HEK293 (cell line): ENCODE measurements at regions not wholly inside any gene's neighbourhood (a gene's known extent, or its start where the extent isn't known, plus 50 kb on each side); places are given as distances from the start of the nearest gene placed in this dataset.

Experiments used
- CTCF ChIA-PET: fragments of 350-600 bp; formaldehyde crosslinking; extraction: SDS; loops from one replicate; lab custom pipeline; 2021; ENCODE audit warnings: antibody characterized with exemption; lab: Yijun Ruan, JAX
- POLR2A ChIA-PET: fragments of 300-600 bp; formaldehyde crosslinking; extraction: SDS; loops from one replicate; lab custom pipeline; 2020; ENCODE audit warnings: antibody characterized with exemption, inconsistent platforms; lab: Yijun Ruan, JAX
- H3K27ac ChIP-seq: fragments of 200-500 bp; sonication (Bioruptor generic); 2 replicates; pipeline ENCODE4 v1.5.1; 2014; ENCODE audit warnings: low read depth, low read length, control low read depth, inconsistent platforms; ENCODE audit errors: extremely low read depth
- H3K36me3 ChIP-seq, 2 experiments: fragments of 200-500 bp in 1 of 2; sonication (Bioruptor generic) in 1 of 2; 1 replicate in 1 of 2; 2 replicates in 1 of 2; pipeline ENCODE4 v1.5.1; 2014 to 2017; ENCODE audit warnings: inconsistent platforms in 2 of 2, low read length in 2 of 2; ENCODE audit not compliant: control insufficient read depth in 2 of 2, insufficient read depth in 1 of 2
- H3K4me1 ChIP-seq: fragments of 200-500 bp; sonication (Bioruptor generic); 2 replicates; pipeline ENCODE4 v1.5.1; 2014; ENCODE audit warnings: mild to moderate bottlenecking, low read length, inconsistent platforms; ENCODE audit not compliant: control insufficient read depth, insufficient read depth
- H3K4me3 ChIP-seq: 2 replicates; pipeline ENCODE4 v1.5.1; 2011; ENCODE audit warnings: low read depth, mild to moderate bottlenecking, control low read depth, low read length, moderate library complexity
- H3K9me3 ChIP-seq: fragments of 200-500 bp; sonication (Bioruptor generic); 2 replicates; pipeline ENCODE4 v1.5.1; 2014; ENCODE audit warnings: low read depth, low read length, inconsistent platforms; ENCODE audit not compliant: control insufficient read depth, insufficient read depth
- GLI2 ChIP-seq: fragments of 450-650 bp; formaldehyde crosslinking; IDR thresholded peaks from 2 replicates; pipeline ENCODE4; 2017; ENCODE audit warnings: missing biosample characterization, missing genetic modification characterization, low read depth, borderline replicate concordance
- KLF1 ChIP-seq: fragments of 450-650 bp; formaldehyde crosslinking; IDR thresholded peaks from 2 replicates; pipeline ENCODE4 v1.5.1; 2016; ENCODE audit warnings: missing biosample characterization, missing genetic modification characterization
- MYNN ChIP-seq: fragments of 450-650 bp; formaldehyde crosslinking; IDR thresholded peaks from 2 replicates; pipeline ENCODE4 v1.5.1; 2016; ENCODE audit warnings: missing biosample characterization, missing genetic modification characterization, borderline replicate concordance
- ZNF133 ChIP-seq: fragments of 450-650 bp; formaldehyde crosslinking; IDR thresholded peaks from 2 replicates; pipeline ENCODE4 v1.5.1; 2016; ENCODE audit warnings: missing biosample characterization, missing genetic modification characterization
- ZNF146 ChIP-seq: fragments of 450-650 bp; formaldehyde crosslinking; IDR thresholded peaks from 2 replicates; pipeline ENCODE4 v1.5.1; 2016; ENCODE audit warnings: missing biosample characterization, missing genetic modification characterization
- ZNF2 ChIP-seq: fragments of 450-650 bp; formaldehyde crosslinking; IDR thresholded peaks from 2 replicates; pipeline ENCODE4 v1.5.1; 2016; ENCODE audit warnings: missing biosample characterization, missing genetic modification characterization
- ZNF202 ChIP-seq: fragments of 450-650 bp; formaldehyde crosslinking; IDR thresholded peaks from 2 replicates; pipeline ENCODE4 v1.5.1; 2016; ENCODE audit warnings: missing biosample characterization, missing genetic modification characterization, borderline replicate concordance
- ZNF214 ChIP-seq: fragments of 450-650 bp; formaldehyde crosslinking; IDR thresholded peaks from 2 replicates; pipeline ENCODE4 v1.5.1; 2017; ENCODE audit warnings: missing biosample characterization, mild to moderate bottlenecking, missing genetic modification characterization, borderline replicate concordance
- ZNF223 ChIP-seq: fragments of 450-650 bp; formaldehyde crosslinking; IDR thresholded peaks from 2 replicates; pipeline ENCODE4 v1.5.1; 2016; ENCODE audit warnings: missing biosample characterization, missing genetic modification characterization
- ZNF416 ChIP-seq: fragments of 450-650 bp; formaldehyde crosslinking; IDR thresholded peaks from 2 replicates; pipeline ENCODE4 v1.5.1; 2016; ENCODE audit warnings: missing biosample characterization, missing genetic modification characterization
- ZNF426 ChIP-seq: fragments of 450-650 bp; formaldehyde crosslinking; IDR thresholded peaks from 2 replicates; pipeline ENCODE4 v1.5.1; 2017; ENCODE audit warnings: missing biosample characterization, missing genetic modification characterization, mild to moderate bottlenecking, inconsistent platforms, moderate library complexity
- ZNF558 ChIP-seq: fragments of 450-650 bp; formaldehyde crosslinking; IDR thresholded peaks from 2 replicates; pipeline ENCODE4 v1.5.1; 2016; ENCODE audit warnings: missing biosample characterization, missing genetic modification characterization
- ZNF571 ChIP-seq: fragments of 450-650 bp; formaldehyde crosslinking; IDR thresholded peaks from 2 replicates; pipeline ENCODE4 v1.5.0; 2017; ENCODE audit warnings: missing biosample characterization, missing genetic modification characterization
- ZNF623 ChIP-seq: fragments of 450-650 bp; formaldehyde crosslinking; IDR thresholded peaks from 2 replicates; pipeline ENCODE4 v1.5.1; 2016; ENCODE audit warnings: missing biosample characterization, missing genetic modification characterization
- ZNF768 ChIP-seq: fragments of 450-650 bp; formaldehyde crosslinking; IDR thresholded peaks from 2 replicates; pipeline ENCODE4 v1.5.1; 2018; ENCODE audit warnings: missing biosample characterization, mild to moderate bottlenecking, missing genetic modification characterization
- ZNF837 ChIP-seq: fragments of 450-650 bp; formaldehyde crosslinking; IDR thresholded peaks from 2 replicates; pipeline ENCODE4 v1.5.1; 2016; ENCODE audit warnings: missing biosample characterization, missing genetic modification characterization
- ZNF843 ChIP-seq: fragments of 450-650 bp; formaldehyde crosslinking; IDR thresholded peaks from 2 replicates; pipeline ENCODE4 v1.5.1; 2016; ENCODE audit warnings: missing biosample characterization, missing genetic modification characterization
- TF ChIP-seq, protein P1 (sequence below): fragments of 450-650 bp; formaldehyde crosslinking; IDR thresholded peaks from 2 replicates; pipeline ENCODE4 v1.5.1; 2017; ENCODE audit warnings: missing biosample characterization, missing genetic modification characterization
- TF ChIP-seq, protein P2 (sequence below): fragments of 450-650 bp; formaldehyde crosslinking; IDR thresholded peaks from 2 replicates; pipeline ENCODE4 v1.5.0; 2017; ENCODE audit warnings: missing biosample characterization, missing genetic modification characterization, borderline replicate concordance
- TF ChIP-seq, protein P3 (sequence below): fragments of 450-650 bp; formaldehyde crosslinking; IDR thresholded peaks from 2 replicates; pipeline ENCODE4 v1.5.1; 2016; ENCODE audit warnings: missing biosample characterization, missing genetic modification characterization
- TF ChIP-seq, protein P4 (sequence below): fragments of 450-650 bp; formaldehyde crosslinking; IDR thresholded peaks from 2 replicates; pipeline ENCODE4 v1.5.1; 2016; ENCODE audit warnings: missing biosample characterization, missing genetic modification characterization, borderline replicate concordance
- TF ChIP-seq, protein P5 (sequence below): fragments of 450-650 bp; formaldehyde crosslinking; IDR thresholded peaks from 2 replicates; pipeline ENCODE4 v1.5.1; 2017; ENCODE audit warnings: missing biosample characterization, missing genetic modification characterization

DNA sequence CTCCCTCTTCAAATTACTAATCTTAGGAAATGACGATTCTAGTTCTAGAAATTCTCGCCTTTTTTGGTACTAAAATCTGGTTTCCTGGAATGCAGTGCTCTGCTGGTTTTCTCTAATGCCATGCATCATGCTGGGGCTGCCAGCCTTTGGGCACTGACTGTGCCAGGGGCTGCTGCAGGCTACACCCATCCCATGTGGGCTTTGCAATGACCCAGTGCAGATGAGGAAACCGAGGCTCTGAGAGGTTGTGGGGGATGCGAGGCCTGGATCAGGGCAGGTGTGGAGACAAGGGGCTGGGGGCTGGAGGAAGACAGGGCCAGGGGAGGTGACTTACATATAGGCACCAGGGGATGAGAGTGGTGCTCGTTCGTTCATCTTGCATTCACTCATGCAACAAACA lies 95.3 kb downstream of the HMX1 start:
- CTCF ChIA-PET: no interaction called here
- POLR2A ChIA-PET: no interaction called here
- Histone ChIP-seq H3K36me3 (no peaks in the 10 kb centered on the region), H3K4me1 (no peaks in the 10 kb centered on the region; the same call in 1 of the 2 replicates), H3K27ac (no peak overlapping the region), H3K4me3 (no peak overlapping the region), H3K9me3 (no peaks in the 10 kb centered on the region)
- no peak for TF ChIP-seq ZNF133 (tag by site-specific recombination)
- TF ChIP-seq ZNF202 (tag by site-specific recombination): no peak
- TF ChIP-seq, protein P1, sequence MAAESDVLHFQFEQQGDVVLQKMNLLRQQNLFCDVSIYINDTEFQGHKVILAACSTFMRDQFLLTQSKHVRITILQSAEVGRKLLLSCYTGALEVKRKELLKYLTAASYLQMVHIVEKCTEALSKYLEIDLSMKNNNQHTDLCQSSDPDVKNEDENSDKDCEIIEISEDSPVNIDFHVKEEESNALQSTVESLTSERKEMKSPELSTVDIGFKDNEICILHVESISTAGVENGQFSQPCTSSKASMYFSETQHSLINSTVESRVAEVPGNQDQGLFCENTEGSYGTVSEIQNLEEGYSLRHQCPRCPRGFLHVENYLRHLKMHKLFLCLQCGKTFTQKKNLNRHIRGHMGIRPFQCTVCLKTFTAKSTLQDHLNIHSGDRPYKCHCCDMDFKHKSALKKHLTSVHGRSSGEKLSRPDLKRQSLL (tag by site-specific recombination): no peak
- no peak for TF ChIP-seq KLF1 (tag by site-specific recombination)
- TF ChIP-seq MYNN: no peak
- TF ChIP-seq ZNF223 (tag by site-specific recombination): no peak
- TF ChIP-seq, protein P2, sequence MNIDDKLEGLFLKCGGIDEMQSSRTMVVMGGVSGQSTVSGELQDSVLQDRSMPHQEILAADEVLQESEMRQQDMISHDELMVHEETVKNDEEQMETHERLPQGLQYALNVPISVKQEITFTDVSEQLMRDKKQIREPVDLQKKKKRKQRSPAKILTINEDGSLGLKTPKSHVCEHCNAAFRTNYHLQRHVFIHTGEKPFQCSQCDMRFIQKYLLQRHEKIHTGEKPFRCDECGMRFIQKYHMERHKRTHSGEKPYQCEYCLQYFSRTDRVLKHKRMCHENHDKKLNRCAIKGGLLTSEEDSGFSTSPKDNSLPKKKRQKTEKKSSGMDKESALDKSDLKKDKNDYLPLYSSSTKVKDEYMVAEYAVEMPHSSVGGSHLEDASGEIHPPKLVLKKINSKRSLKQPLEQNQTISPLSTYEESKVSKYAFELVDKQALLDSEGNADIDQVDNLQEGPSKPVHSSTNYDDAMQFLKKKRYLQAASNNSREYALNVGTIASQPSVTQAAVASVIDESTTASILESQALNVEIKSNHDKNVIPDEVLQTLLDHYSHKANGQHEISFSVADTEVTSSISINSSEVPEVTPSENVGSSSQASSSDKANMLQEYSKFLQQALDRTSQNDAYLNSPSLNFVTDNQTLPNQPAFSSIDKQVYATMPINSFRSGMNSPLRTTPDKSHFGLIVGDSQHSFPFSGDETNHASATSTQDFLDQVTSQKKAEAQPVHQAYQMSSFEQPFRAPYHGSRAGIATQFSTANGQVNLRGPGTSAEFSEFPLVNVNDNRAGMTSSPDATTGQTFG (tag by site-specific recombination): no peak
- TF ChIP-seq, protein P3, sequence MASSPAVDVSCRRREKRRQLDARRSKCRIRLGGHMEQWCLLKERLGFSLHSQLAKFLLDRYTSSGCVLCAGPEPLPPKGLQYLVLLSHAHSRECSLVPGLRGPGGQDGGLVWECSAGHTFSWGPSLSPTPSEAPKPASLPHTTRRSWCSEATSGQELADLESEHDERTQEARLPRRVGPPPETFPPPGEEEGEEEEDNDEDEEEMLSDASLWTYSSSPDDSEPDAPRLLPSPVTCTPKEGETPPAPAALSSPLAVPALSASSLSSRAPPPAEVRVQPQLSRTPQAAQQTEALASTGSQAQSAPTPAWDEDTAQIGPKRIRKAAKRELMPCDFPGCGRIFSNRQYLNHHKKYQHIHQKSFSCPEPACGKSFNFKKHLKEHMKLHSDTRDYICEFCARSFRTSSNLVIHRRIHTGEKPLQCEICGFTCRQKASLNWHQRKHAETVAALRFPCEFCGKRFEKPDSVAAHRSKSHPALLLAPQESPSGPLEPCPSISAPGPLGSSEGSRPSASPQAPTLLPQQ (tag by site-specific recombination): no peak

DNA sequence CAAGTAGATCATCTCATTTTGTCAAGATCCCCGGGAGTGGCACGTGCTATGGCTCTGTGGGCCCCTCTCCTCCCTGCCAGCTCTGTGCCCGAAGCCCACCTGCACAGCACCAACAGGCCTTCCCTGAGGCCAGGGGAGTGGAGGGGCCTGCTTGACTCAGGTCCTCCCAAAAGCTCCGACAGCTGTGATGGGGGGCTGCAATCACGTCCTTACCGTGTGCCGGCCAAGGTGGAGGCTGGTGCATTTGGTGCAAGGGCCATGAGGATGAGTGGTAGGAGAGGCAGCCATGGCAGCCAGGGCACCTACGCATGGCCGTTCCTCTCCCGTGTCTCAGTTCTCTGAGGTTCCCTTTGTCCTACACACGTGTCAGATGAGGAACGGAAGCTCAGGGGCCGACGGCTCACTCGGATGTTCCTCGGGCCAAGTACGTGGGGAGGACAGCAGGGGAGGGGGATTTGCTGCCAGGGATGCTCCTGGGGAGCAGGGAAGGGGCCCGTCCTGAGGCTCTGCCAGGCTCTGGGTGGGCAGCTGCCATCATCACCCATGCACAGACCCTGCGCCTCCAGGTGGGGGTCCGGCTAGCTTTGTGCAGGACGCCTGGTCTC lies 95.8 kb downstream of the HMX1 start:
- no peaks in the 10 kb centered on the region for H3K9me3 ChIP-seq
- H3K4me1 ChIP-seq: no peaks in the 10 kb centered on the region; the same call in 1 of the 2 replicates
- H3K27ac ChIP-seq: no peak overlapping the region
- H3K4me3 ChIP-seq: no peak overlapping the region
- TF ChIP-seq, protein P4, sequence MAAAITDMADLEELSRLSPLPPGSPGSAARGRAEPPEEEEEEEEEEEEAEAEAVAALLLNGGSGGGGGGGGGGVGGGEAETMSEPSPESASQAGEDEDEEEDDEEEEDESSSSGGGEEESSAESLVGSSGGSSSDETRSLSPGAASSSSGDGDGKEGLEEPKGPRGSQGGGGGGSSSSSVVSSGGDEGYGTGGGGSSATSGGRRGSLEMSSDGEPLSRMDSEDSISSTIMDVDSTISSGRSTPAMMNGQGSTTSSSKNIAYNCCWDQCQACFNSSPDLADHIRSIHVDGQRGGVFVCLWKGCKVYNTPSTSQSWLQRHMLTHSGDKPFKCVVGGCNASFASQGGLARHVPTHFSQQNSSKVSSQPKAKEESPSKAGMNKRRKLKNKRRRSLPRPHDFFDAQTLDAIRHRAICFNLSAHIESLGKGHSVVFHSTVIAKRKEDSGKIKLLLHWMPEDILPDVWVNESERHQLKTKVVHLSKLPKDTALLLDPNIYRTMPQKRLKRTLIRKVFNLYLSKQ: no peak
- no peak for TF ChIP-seq ZNF426 (tag by site-specific recombination)
- TF ChIP-seq, protein P5, sequence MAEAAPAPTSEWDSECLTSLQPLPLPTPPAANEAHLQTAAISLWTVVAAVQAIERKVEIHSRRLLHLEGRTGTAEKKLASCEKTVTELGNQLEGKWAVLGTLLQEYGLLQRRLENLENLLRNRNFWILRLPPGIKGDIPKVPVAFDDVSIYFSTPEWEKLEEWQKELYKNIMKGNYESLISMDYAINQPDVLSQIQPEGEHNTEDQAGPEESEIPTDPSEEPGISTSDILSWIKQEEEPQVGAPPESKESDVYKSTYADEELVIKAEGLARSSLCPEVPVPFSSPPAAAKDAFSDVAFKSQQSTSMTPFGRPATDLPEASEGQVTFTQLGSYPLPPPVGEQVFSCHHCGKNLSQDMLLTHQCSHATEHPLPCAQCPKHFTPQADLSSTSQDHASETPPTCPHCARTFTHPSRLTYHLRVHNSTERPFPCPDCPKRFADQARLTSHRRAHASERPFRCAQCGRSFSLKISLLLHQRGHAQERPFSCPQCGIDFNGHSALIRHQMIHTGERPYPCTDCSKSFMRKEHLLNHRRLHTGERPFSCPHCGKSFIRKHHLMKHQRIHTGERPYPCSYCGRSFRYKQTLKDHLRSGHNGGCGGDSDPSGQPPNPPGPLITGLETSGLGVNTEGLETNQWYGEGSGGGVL (tag by site-specific recombination): no peak
- no peak for TF ChIP-seq ZNF416 (tag by site-specific recombination)
- TF ChIP-seq ZNF146 (tag by site-specific recombination): no peak
- TF ChIP-seq ZNF2 (tag by site-specific recombination): no peak
- no peak for TF ChIP-seq ZNF214 (tag by site-specific recombination)
- TF ChIP-seq ZNF843 (tag by site-specific recombination): no peak
- TF ChIP-seq ZNF837 (tag by site-specific recombination): no peak
- TF ChIP-seq ZNF623 (tag by site-specific recombination): no peak
- TF ChIP-seq ZNF558 (tag by site-specific recombination): no peak
- TF ChIP-seq ZNF571 (tag by site-specific recombination): no peak
- TF ChIP-seq ZNF768: no peak
- no peak for TF ChIP-seq GLI2 (tag by site-specific recombination)
- POLR2A ChIA-PET: no interaction called here
- no peaks in the 10 kb centered on the region for H3K36me3 ChIP-seq
- CTCF ChIA-PET: no interaction called here
